GM19023 (cell line): ENCODE measurements at regions not wholly inside any gene's neighbourhood (a gene's known extent, or its start where the extent isn't known, plus 50 kb on each side); places are given as distances from the start of the nearest gene placed in this dataset.
A peak's percentile ranks its signal among the peaks of the same experiment; 100 is the strongest.

Experiments used
- ATAC-seq: cut with Tn5 transposase; IDR thresholded peaks from one replicate; pipeline ENCODE4 v1.9.1; 2021; ENCODE audit warnings: mild to moderate bottlenecking, moderate library complexity; ENCODE audit not compliant: unreplicated experiment

DNA sequence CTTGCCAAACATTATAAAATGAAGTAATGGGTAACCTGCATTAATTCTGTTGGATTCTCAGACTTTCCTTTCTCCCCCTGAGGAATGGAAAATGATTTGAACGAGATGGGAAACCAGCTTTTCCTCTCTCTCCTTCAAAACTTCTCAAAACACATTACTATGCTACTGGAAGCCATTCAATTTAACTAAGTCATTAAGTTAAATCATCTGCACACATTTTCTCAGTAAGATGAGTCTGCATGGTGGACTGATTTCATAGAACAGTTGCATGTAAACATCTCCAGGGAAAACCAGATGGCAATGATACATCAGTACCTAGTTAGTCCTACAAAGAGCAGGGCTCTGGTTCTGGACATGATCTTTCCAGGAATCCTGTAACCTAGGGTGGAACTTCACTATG is 59.9 kb downstream of the BMP4 start:
- ATAC-seq, result no peak

GRCh38 chr14:53894456-53894855 is 62.2 kb downstream of the BMP4 start:
- peak; percentile 83 for ATAC-seq

GRCh38 chr14:53893374-53893773 is 63.3 kb downstream of the BMP4 start:
- ATAC-seq, result no peak

GRCh38 chr14:53890611-53891101 is 66.0 kb downstream of the BMP4 start:
- ATAC-seq, result no peak

DNA sequence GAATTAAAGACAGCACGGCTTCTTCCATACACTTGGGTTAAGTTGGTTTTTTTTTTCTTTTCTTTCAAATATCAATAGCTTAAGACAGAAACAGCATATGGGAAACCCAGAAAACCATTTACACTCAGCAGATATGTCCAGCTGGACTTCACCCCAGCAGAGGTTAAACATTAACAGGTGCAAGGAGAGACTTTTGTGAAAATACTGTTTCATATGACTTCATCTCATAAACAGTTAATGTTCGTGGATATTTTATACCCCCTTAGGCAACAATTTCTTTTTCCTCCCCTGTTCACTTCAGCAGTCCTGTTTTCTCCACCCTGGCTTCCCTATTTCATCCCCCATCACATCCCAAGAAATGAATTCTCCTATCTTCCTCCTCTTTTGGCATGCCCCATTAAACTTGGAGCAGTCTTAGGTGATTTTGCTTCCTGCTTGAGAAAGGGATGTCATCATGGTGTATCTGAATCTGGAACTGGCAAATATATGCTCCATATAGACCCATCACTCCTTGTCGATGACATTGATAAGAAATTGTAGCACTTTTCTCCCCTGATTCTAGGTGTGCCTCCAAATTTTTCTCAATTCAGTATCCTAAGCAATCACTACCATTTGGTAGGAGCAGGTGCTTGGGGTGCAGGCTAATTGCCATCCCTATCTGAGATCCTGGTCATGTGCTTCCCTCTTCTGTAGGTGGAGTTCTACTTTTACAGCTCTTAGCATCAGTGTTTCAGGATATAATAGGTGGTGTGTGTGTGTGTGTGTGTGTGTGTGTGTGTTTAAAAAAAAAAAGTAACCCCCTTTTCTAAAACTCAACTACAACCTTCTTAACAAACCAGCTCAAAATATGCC is 67.9 kb downstream of the BMP4 start:
- no peak for ATAC-seq

DNA sequence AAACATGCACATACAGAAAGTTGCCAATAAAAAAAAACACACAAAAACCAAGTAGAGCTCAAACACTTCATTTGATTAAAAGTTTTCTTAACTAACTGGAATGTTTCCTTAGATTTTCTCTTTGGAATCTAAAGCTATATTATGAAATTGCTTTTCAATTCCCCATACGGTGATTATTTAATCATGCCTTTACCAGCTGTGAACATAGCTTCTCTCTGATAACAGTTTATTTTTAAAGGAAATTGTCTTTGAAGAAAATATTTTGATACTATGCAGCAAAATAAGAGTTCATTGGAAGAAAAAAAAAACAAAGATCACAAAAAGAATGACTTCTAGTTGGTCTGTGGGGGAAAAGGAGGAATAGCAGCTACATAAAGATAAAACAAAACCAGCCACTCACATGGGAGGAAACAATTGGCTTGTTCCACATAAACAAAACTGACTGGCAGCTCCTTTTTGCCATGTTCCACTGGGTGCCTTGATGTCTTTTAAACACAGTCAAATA is 71.4 kb downstream of the BMP4 start:
- ATAC-seq, result no peak

DNA sequence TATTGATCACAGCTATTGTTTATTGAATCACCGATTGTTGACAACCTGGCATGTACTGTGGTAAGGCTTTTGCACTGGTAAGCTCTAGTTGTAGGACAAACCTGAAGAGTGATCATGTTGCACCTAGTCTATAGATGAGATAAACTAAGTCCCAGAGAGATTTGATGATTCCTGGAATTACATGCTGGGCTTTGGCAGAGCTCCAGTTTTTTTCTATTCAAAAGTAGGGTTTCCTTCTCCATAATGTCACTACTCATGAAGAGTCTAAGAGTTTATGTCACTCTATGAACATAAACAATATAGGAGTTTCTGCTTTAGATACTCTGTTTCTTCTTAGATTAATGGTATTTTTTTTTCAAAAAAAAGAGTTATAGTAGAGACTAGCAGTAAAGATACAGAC is 72.0 kb downstream of the BMP4 start:
- ATAC-seq, result no peak

- ATAC-seq, result no peak
Measured at GRCh38 chr14:53883739-53884138, 72.9 kb downstream of the BMP4 start.

GRCh38 chr14:53882684-53883083 is 73.9 kb downstream of the BMP4 start:
- ATAC-seq, result no peak

- no peak for ATAC-seq
Measured at GRCh38 chr14:53881921-53882320, 74.7 kb downstream of the BMP4 start.

- ATAC-seq, result no peak
Measured at GRCh38 chr14:53881161-53881871, 75.3 kb downstream of the BMP4 start.

DNA sequence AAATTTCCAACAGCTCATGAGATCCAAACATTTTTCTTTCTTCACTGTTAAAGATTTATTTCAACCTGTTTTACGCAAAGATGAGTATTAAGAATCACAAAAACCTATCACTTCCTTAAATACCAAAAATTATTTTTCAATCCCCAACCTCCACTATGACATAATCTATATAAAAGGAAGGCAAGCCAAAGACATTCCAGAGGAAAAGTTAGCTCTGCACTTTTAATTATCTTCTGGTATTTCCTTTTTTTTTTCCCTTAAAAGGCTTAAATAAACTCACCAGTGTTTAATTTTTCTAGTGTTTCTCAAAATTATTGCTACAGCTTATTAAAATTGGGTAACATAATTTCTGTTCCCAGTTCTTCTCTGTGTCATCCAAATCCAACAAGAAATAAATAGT is 75.9 kb downstream of the BMP4 start:
- no peak for ATAC-seq

GRCh38 chr14:53879747-53880146 is 76.9 kb downstream of the BMP4 start:
- no peak for ATAC-seq

- no peak for ATAC-seq
Measured at GRCh38 chr14:53879022-53879686, 77.5 kb downstream of the BMP4 start.

DNA sequence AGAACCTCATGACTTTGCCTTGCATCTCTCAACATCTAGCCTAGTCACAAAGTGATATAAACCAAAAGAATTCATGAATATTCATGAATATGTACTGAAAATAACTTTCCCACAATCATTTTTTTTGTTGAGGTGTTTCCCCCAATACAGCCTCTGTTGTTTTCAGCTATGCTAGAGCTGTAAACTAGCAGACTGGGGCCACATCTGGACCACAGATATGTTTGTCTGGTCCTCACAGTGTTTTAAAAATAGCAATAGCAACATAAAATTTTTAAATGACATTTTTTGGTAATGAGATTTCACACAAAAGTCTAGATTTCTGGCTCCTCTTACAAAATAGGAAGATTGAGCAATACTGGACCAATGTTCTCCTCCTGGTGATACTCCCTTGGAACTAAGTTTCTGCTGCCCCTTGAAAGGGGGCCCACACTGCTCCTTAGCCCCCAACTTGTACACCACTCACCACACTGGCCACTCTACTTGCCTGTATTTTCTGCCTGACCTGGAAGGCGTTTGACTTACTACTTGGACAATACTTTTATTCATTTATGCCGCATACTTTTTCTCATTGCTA is 81.2 kb downstream of the BMP4 start:
- ATAC-seq, result no peak

DNA sequence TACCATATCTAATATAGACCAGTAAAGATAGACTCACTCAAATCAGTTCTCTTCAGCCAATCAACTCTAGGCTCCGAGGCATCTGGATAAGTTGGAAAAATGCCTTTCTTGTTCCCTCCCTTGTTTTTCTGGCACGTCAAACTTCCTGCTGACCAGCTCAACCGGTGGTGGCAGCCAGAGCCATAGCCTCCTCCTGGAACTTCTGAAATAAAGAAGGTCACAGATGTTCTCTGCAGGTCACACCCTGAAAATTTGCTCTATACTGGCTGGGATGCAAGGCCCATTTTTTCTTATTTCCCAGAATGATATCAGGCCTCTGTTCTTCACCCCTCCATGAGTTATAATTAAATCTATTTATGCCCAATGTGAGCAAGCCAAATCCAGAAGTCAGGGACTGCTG is 81.9 kb downstream of the BMP4 start:
- no peak for ATAC-seq

- ATAC-seq, result no peak
Measured at GRCh38 chr14:53872681-53873089, 83.9 kb downstream of the BMP4 start.

GRCh38 chr14:53871951-53872350 is 84.7 kb downstream of the BMP4 start:
- no peak for ATAC-seq

DNA sequence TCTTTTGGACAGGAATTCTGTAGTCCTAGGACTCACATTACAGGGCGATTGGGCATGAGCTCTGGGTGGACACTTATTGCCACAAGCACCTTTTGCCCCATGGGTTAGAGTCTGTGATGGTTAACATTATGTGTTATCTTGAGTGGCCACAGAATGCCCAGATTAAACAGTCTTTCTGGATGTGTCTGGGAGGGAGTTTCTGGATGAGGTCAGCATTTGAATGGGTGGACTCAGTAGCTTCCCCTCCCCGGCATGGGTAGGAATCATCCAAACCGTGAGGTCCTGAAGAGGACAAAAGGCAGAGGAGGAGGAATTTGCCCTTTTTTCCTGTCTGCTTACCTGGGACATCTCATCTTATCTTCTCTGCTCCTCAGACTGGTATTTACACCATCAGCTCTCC is 85.6 kb downstream of the BMP4 start:
- no peak for ATAC-seq

DNA sequence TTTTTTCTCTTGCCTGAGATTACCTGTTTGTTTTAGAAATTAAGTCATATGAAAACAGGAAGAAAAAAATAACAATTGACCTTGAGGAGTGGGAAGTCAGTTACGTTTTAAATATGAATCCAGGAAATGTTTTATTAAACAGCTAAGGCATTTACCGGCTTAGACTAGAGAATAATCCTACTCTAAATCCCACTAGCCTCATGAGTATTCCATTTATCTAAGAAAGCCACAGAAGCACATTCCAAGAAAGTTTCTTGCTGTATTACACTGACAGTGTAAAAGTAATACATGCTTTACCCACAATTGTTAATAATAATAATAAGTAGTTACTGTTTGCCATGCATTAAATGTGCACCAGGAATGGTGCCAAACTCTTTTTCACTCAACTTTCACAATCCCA is 90.9 kb downstream of the BMP4 start:
- no peak for ATAC-seq

DNA sequence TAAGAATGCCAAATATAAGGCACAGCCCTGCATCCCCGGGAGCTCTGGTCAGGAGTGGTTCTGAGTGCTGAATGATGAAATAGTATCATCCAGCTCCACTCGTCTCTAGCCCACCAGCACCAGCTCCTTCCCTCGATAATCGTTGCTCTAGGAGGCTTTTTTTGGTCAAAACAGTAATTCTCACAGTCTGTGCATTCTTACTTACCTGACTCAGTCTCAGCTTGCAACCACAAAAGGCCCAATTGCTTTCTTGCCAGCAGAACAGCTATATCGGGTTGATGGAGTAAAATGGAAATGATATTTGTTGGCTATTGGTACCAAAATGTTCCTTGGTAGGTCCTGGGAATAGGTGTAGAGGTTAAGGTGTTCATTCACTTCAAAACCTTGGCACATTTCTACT is 94.8 kb downstream of the BMP4 start:
- no peak for ATAC-seq
